ENCODE measurements at regions not wholly inside any gene's neighbourhood (a gene's known extent, or its start where the extent isn't known, plus 50 kb on each side); places are given as distances from the start of the nearest gene placed in this dataset.

GRCh38 chr1:40919475-40920011, 57.4 kb upstream of the CITED4 start:
- H3K4me1 ChIP-seq (ENCODE audit: insufficient read depth, low read length, poor library complexity, severe bottlenecking): no peaks in the 10 kb centered on the region
- no peak for DNase-seq (ENCODE audit: low spot score)
- no peaks in the 10 kb centered on the region for H3K79me2 ChIP-seq (ENCODE audit: insufficient read depth, low read depth, low read length)
- ChIA-PET CTCF (ENCODE audit: unreplicated experiment) (no interaction called here), POLR2A (no interaction called here)
- no peaks in the 10 kb centered on the region for H4K20me1 ChIP-seq (ENCODE audit: insufficient read depth, low read length)
- no peaks in the 10 kb centered on the region for H3K36me3 ChIP-seq (ENCODE audit: insufficient read depth, low read length)
- no peak overlapping the region for H3K4me3 ChIP-seq (ENCODE audit: low read depth, low read length, poor library complexity, severe bottlenecking)
- intact Hi-C loops (cut with micrococcal nuclease; ENCODE audit: unreplicated experiment): no loop called here
- no peak overlapping the region for H3K4me2 ChIP-seq (ENCODE audit: low read length)
- H3K9me3 ChIP-seq (ENCODE audit: low read length): no peaks in the 10 kb centered on the region
- TF ChIP-seq EZH2phosphoT487 (IDR thresholded peaks at IDR 0.05; ENCODE audit: borderline replicate concordance, low read depth, low read length): no peak
- TF ChIP-seq, protein P1, sequence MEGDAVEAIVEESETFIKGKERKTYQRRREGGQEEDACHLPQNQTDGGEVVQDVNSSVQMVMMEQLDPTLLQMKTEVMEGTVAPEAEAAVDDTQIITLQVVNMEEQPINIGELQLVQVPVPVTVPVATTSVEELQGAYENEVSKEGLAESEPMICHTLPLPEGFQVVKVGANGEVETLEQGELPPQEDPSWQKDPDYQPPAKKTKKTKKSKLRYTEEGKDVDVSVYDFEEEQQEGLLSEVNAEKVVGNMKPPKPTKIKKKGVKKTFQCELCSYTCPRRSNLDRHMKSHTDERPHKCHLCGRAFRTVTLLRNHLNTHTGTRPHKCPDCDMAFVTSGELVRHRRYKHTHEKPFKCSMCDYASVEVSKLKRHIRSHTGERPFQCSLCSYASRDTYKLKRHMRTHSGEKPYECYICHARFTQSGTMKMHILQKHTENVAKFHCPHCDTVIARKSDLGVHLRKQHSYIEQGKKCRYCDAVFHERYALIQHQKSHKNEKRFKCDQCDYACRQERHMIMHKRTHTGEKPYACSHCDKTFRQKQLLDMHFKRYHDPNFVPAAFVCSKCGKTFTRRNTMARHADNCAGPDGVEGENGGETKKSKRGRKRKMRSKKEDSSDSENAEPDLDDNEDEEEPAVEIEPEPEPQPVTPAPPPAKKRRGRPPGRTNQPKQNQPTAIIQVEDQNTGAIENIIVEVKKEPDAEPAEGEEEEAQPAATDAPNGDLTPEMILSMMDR (conservative IDR thresholded peaks at IDR 0.05; ENCODE audit: low read length): no peak
- BruUV-seq (replicated peaks): no TSS peak
- H3K9me2 ChIP-seq (ENCODE audit: insufficient read depth, low read length): no peaks in the 10 kb centered on the region
- no peak overlapping the region for H3K27ac ChIP-seq (ENCODE audit: low read depth, low read length, poor library complexity, severe bottlenecking)
- no peak overlapping the region for H2AFZ ChIP-seq (ENCODE audit: low read length)

- no peak overlapping the region for H3K4me2 ChIP-seq (ENCODE audit: low read length)
- TF ChIP-seq, protein P1 (conservative IDR thresholded peaks at IDR 0.05; ENCODE audit: low read length): no peak
- TF ChIP-seq EZH2phosphoT487 (IDR thresholded peaks at IDR 0.05; ENCODE audit: borderline replicate concordance, low read depth, low read length): no peak
- no peak for DNase-seq (ENCODE audit: low spot score)
- ChIA-PET POLR2A (no interaction called here), CTCF (ENCODE audit: unreplicated experiment) (no interaction called here)
- no peaks in the 10 kb centered on the region for H3K4me1 ChIP-seq (ENCODE audit: insufficient read depth, low read length, poor library complexity, severe bottlenecking)
- intact Hi-C loops (cut with micrococcal nuclease; ENCODE audit: unreplicated experiment): no loop called here
- no peaks in the 10 kb centered on the region for H3K9me2 ChIP-seq (ENCODE audit: insufficient read depth, low read length)
- no peaks in the 10 kb centered on the region for H3K79me2 ChIP-seq (ENCODE audit: insufficient read depth, low read depth, low read length)
- H2AFZ ChIP-seq (ENCODE audit: low read length): no peak overlapping the region
- BruUV-seq (replicated peaks): no TSS peak
- H3K36me3 ChIP-seq (ENCODE audit: insufficient read depth, low read length): no peaks in the 10 kb centered on the region
- no peaks in the 10 kb centered on the region for H4K20me1 ChIP-seq (ENCODE audit: insufficient read depth, low read length)
- no peaks in the 10 kb centered on the region for H3K9me3 ChIP-seq (ENCODE audit: low read length)
- no peak overlapping the region for H3K27ac ChIP-seq (ENCODE audit: low read depth, low read length, poor library complexity, severe bottlenecking)
- H3K4me3 ChIP-seq (ENCODE audit: low read depth, low read length, poor library complexity, severe bottlenecking): no peak overlapping the region
Observed at GRCh38 chr1:40921522-40921921, 58.0 kb upstream of the CTPS1 start.

DNA sequence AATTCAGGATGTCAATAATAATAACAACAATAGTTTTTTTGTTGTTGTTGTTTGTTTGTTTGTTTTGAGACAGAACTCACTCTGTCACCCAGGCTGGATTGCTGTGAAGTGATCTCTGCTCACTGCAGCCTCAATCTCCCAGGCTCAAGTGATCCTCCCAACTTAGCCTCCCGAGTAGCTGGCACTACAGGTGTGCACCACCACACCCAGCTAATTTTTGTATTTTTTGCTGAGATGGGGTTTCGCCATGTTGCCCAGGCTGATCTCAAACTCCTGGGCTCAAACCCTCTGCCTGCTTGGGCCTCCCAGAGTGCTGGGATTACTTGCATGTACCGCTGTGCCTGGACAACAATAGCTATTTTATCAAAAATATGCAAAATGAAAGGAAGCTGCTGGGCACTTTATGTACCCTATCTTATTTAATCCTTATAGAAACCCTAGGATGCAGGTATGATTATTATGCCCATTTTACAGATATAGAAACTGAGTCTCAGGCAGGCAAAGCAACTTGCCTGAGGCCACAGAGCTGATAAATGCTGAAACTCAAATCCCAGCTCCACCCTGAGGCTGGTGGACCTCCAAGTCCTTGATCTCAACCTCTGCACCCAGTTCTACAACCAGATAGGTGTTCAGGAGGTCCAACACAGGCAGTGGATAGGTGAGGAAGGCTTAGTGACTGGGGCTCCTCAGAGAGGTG, 57.4 kb upstream of the CTPS1 start:
- CTCF ChIA-PET (ENCODE audit: unreplicated experiment): no interaction called here
- no TSS peak for BruUV-seq (replicated peaks)

More for the DNA sequence above, 57.4 kb upstream of the CTPS1 start:
- TF ChIP-seq EZH2phosphoT487 (IDR thresholded peaks at IDR 0.05; ENCODE audit: borderline replicate concordance, low read depth, low read length): no peak
- TF ChIP-seq, protein P1 (conservative IDR thresholded peaks at IDR 0.05; ENCODE audit: low read length): no peak
- no peaks in the 10 kb centered on the region for H3K79me2 ChIP-seq (ENCODE audit: insufficient read depth, low read depth, low read length)
- DNase-seq (ENCODE audit: low spot score): no peak
- H2AFZ ChIP-seq (ENCODE audit: low read length): no peak overlapping the region
- H3K27ac ChIP-seq (ENCODE audit: low read depth, low read length, poor library complexity, severe bottlenecking): no peak overlapping the region
- no peak overlapping the region for H3K4me3 ChIP-seq (ENCODE audit: low read depth, low read length, poor library complexity, severe bottlenecking)
- no peaks in the 10 kb centered on the region for H3K36me3 ChIP-seq (ENCODE audit: insufficient read depth, low read length)
- H3K4me1 ChIP-seq (ENCODE audit: insufficient read depth, low read length, poor library complexity, severe bottlenecking): no peaks in the 10 kb centered on the region
- POLR2A ChIA-PET: no interaction called here
- H4K20me1 ChIP-seq (ENCODE audit: insufficient read depth, low read length): no peaks in the 10 kb centered on the region
- H3K9me3 ChIP-seq (ENCODE audit: low read length): no peaks in the 10 kb centered on the region
- no peak overlapping the region for H3K4me2 ChIP-seq (ENCODE audit: low read length)
- no peaks in the 10 kb centered on the region for H3K9me2 ChIP-seq (ENCODE audit: insufficient read depth, low read length)
- intact Hi-C loops (cut with micrococcal nuclease; ENCODE audit: unreplicated experiment): no loop called here

All from OCI-LY7 (cell line).